ENCODE measurements at regions not wholly inside any gene's neighbourhood (a gene's known extent, or its start where the extent isn't known, plus 50 kb on each side); places are given as distances from the start of the nearest gene placed in this dataset.

DNA sequence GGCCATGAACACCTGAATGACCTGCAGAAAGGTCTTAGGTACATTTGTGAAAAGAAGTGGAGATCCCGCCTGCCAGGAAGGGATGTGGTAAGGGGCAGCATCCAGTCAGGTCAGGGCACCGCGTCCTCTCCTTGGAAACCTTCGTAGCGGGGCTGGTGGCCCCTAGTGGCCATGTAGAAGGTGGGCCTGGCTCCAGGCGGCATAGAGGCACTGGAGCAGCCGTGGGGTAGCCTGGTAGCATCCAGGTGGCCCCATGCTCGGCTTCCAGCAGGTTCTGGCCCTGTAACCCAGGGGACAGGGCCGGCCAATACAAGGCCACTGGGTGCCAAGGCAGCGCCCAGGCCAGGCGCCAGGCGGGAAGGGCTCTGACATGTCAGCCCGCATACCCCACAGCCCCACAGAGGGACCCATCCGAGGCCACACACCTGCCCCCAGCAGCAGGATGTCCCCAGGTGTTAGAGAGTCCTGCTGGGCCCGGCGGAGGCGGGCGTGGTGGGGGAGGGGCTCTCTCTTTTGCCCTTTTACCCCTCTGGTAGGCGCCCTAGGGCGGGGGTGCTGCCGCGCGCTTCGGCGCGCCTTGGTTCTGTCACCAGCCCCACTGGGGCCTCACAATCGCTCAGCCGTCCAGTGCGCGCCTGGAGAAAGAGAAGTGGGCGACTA lies 58.3 kb upstream of the SPATA31E1 start:
- DNase-seq (ENCODE audit: low spot score), result no peak

- DNase-seq (ENCODE audit: low spot score), result no peak
Measured at GRCh38 chr9:87824886-87825285, 57.8 kb upstream of the SPATA31E1 start.

DNA sequence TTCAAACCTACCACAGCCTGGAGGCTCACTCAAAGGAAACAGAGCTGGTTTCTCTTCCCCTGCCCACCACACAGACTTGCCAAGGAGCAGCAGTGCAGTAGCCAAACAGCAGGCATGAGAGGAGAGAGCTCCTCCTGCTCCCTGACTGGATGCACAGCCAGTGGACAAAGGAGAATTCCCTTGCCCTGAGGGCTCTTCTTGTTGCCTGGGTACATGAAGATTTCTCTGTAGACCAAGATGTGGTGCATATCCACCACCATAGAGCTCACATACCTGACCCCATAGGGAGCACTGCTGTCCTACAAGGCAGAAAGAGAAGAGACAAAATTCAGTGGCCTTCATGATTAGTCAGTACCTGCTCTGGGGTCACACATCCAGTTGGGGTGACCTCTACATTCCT lies 56.3 kb upstream of the SPATA31E1 start:
- no peak for DNase-seq (ENCODE audit: low spot score)

DNA sequence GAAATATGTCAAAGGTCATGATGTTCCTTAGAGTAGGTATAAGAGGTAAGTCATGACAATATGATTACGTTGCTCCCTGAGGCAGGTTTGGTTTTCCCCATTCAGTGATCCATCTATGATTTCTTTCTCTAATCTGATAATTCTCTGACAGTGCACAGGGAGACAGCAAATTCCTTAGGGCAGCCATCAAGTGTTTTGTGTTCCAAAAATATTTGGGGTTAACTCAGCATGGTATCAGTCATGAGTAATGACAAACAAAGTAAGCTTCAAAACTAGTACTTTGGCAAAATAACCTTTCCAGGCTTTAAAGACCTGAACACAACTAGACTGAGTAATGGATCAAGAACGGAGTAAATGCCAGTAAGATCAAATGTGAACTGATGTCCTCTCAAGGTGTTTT lies 55.3 kb upstream of the SPATA31E1 start:
- DNase-seq (ENCODE audit: low spot score), result no peak

DNA sequence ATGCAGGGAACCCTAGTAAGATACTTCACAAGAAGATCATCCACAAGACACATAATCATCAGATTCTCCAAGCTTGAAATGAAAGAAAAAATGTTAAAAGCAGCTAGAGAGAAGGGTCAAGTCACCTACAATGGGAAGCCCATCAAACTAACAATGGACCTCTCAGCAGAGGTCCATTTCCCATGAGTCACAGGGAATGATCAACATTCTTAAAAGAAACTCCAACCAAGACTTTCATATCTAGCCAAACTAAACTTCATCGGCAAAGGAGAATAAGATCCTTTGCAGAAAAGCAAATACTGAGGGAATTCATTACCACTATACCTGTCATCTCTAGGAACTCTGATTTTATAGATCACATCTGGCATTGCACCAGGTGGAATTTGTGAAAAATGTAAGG lies 52.9 kb upstream of the SPATA31E1 start:
- no peak for DNase-seq (ENCODE audit: low spot score)

DNA sequence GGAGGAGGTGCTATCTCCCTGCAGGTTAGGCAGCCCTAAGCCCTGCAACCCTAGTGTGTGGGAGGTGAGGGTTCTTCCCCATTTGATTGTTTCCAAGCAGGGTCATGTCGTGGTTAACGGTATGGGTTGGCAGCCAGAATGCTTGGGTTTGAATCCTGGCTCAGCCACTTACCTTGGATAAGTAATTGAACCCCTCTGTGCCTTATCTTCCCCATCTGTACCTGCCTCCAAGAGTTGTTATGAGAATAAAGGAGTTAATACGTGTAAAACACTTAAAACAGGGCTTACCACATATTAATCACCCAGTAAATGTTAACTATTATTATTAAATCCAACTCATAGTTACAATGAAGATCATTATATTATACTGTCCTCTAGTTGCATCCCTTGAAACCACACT lies 52.2 kb upstream of the SPATA31E1 start:
- DNase-seq (ENCODE audit: low spot score), result no peak

DNA sequence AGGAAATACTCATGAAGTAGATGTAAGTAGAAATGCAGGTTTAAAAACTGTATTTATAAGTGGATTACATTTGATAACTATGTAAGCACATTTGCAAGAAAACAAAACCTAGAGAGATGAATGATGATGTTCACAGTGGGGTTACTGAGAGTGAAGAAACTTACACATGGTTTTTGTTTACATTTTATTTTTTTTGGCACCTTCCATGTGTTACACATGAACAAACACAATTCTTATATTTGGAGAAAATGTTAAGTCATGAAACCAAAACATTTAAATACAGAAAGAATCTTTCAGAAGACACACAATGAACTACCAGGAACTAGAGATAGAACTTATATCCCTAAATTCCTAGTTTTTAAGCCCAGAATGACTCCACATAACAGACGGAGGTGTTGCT lies 51.5 kb upstream of the SPATA31E1 start:
- DNase-seq (ENCODE audit: low spot score), result no peak

Data from SK-N-DZ (cell line).